CD4-positive, alpha-beta T cell treated with Interleukin-1 beta for 1 hour (primary cell): ENCODE measurements at regions not wholly inside any gene's neighbourhood (a gene's known extent, or its start where the extent isn't known, plus 50 kb on each side); places are given as distances from the start of the nearest gene placed in this dataset.
A peak's percentile ranks its signal among the peaks of the same experiment; 100 is the strongest.

Experiments used
- DNase-seq, 2 donors: peaks; one replicate each; pipeline ENCODE4 v3.0.0-alpha.2; 2020 to 2022

GRCh38 chr3:177973241-177973840 lies 562.9 kb upstream of the KCNMB2 start:
- no peak for DNase-seq

- DNase-seq = no peak
These were observed 560.0 kb upstream of the KCNMB2 start for GRCh38 chr3:177976241-177976640.

GRCh38 chr3:177976866-177977265 lies 559.4 kb upstream of the KCNMB2 start:
- DNase-seq = no peak

GRCh38 chr3:177977381-177978158 lies 558.7 kb upstream of the KCNMB2 start:
- no peak for DNase-seq

GRCh38 chr3:177978946-177979345 lies 557.3 kb upstream of the KCNMB2 start:
- no peak for DNase-seq

GRCh38 chr3:177979703-177980102 lies 556.5 kb upstream of the KCNMB2 start:
- DNase-seq = no peak

- no peak for DNase-seq
These were observed 554.7 kb upstream of the KCNMB2 start for GRCh38 chr3:177981576-177981975.

- no peak for DNase-seq
These were observed 554.2 kb upstream of the KCNMB2 start for GRCh38 chr3:177982034-177982433.

- DNase-seq = no peak
These were observed 552.9 kb upstream of the KCNMB2 start for GRCh38 chr3:177983320-177983719.

GRCh38 chr3:177992993-177993970 lies 543.0 kb upstream of the KCNMB2 start:
- DNase-seq = no peak

GRCh38 chr3:177994976-177995375 lies 541.3 kb upstream of the KCNMB2 start:
- no peak for DNase-seq

GRCh38 chr3:177995381-177996085 lies 540.7 kb upstream of the KCNMB2 start:
- no peak for DNase-seq

- peak; percentile 13 to 14 for DNase-seq
These were observed 534.5 kb upstream of the KCNMB2 start for GRCh38 chr3:178001670-178002101.

- no peak for DNase-seq
These were observed 534.1 kb upstream of the KCNMB2 start for GRCh38 chr3:178002113-178002512.

GRCh38 chr3:178003756-178004155 lies 532.5 kb upstream of the KCNMB2 start:
- DNase-seq = peak in 1 of 2 donors; percentile 1

GRCh38 chr3:178005961-178006360 lies 530.3 kb upstream of the KCNMB2 start:
- no peak for DNase-seq

- DNase-seq = no peak
These were observed 525.9 kb upstream of the KCNMB2 start for GRCh38 chr3:178010306-178010705.

GRCh38 chr3:178019645-178020044 lies 516.6 kb upstream of the KCNMB2 start:
- DNase-seq = no peak

- no peak for DNase-seq
These were observed 513.6 kb upstream of the KCNMB2 start for GRCh38 chr3:178022599-178022998.

GRCh38 chr3:178028933-178029332 lies 507.3 kb upstream of the KCNMB2 start:
- DNase-seq = no peak

GRCh38 chr3:178036451-178037144 lies 499.6 kb upstream of the KCNMB2 start:
- no peak for DNase-seq

GRCh38 chr3:178041931-178042330 lies 494.3 kb upstream of the KCNMB2 start:
- DNase-seq = no peak
